ENCODE measurements at regions not wholly inside any gene's neighbourhood (a gene's known extent, or its start where the extent isn't known, plus 50 kb on each side); places are given as distances from the start of the nearest gene placed in this dataset.

DNA sequence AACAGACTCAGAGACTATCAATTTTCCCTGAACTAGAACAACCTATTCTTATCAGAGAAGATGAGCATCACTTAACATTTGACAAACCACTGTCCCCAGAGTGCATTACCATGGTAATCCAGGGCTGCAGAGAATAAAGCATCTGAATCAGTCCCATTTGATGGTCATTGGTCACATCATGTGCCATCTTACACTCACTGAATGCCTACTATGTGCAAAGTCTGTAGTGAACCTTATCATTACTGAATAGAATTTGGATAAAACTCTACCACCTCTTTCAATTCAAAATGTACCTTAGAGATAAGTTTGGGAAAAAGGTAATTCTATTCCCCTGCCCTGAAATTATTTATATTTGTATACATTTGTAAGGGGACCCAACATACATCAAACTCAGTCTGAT, 156.4 kb upstream of the TRPC7 start:
- no peak for TF ChIP-seq RFX5 (IDR thresholded peaks at IDR 0.05; ENCODE audit: low read depth, low read length)
- TF ChIP-seq, protein P1, sequence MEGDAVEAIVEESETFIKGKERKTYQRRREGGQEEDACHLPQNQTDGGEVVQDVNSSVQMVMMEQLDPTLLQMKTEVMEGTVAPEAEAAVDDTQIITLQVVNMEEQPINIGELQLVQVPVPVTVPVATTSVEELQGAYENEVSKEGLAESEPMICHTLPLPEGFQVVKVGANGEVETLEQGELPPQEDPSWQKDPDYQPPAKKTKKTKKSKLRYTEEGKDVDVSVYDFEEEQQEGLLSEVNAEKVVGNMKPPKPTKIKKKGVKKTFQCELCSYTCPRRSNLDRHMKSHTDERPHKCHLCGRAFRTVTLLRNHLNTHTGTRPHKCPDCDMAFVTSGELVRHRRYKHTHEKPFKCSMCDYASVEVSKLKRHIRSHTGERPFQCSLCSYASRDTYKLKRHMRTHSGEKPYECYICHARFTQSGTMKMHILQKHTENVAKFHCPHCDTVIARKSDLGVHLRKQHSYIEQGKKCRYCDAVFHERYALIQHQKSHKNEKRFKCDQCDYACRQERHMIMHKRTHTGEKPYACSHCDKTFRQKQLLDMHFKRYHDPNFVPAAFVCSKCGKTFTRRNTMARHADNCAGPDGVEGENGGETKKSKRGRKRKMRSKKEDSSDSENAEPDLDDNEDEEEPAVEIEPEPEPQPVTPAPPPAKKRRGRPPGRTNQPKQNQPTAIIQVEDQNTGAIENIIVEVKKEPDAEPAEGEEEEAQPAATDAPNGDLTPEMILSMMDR (conservative IDR thresholded peaks at IDR 0.05; ENCODE audit: low read depth, low read length): no peak
- TF ChIP-seq CEBPB (IDR thresholded peaks at IDR 0.05; ENCODE audit: low read depth, low read length): no peak
- TF ChIP-seq, protein P2, sequence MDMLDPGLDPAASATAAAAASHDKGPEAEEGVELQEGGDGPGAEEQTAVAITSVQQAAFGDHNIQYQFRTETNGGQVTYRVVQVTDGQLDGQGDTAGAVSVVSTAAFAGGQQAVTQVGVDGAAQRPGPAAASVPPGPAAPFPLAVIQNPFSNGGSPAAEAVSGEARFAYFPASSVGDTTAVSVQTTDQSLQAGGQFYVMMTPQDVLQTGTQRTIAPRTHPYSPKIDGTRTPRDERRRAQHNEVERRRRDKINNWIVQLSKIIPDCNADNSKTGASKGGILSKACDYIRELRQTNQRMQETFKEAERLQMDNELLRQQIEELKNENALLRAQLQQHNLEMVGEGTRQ (IDR thresholded peaks at IDR 0.05; ENCODE audit: low read depth, low read length): no peak
- TF ChIP-seq POLR2A (IDR thresholded peaks at IDR 0.05; ENCODE audit: low read depth, low read length): no peak
- TF ChIP-seq SMC3 (IDR thresholded peaks at IDR 0.05; ENCODE audit: low read depth, low read length): no peak
- TF ChIP-seq MXI1 (IDR thresholded peaks at IDR 0.05; ENCODE audit: borderline replicate concordance, low read depth, low read length): no peak
- no peak for TF ChIP-seq BHLHE40 (IDR thresholded peaks at IDR 0.05; ENCODE audit: low read depth, low read length)
- no peak for TF ChIP-seq CHD1 (IDR thresholded peaks at IDR 0.05; ENCODE audit: low read depth, low read length)
- TF ChIP-seq MAFK (IDR thresholded peaks at IDR 0.05; ENCODE audit: low read depth, low read length): no peak
- TF ChIP-seq, protein P3, sequence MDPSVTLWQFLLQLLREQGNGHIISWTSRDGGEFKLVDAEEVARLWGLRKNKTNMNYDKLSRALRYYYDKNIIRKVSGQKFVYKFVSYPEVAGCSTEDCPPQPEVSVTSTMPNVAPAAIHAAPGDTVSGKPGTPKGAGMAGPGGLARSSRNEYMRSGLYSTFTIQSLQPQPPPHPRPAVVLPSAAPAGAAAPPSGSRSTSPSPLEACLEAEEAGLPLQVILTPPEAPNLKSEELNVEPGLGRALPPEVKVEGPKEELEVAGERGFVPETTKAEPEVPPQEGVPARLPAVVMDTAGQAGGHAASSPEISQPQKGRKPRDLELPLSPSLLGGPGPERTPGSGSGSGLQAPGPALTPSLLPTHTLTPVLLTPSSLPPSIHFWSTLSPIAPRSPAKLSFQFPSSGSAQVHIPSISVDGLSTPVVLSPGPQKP (IDR thresholded peaks at IDR 0.05; ENCODE audit: borderline replicate concordance, low read depth, low read length): no peak

Measured in IMR-90 (cell line).